Middle frontal gyrus (tissue), 1 donor: ENCODE measurements at regions not wholly inside any gene's neighbourhood (a gene's known extent, or its start where the extent isn't known, plus 50 kb on each side); places are given as distances from the start of the nearest gene placed in this dataset.
"Not testable (repeated sequence)": the region's sequence is repeated elsewhere in the genome, so short reads cannot be mapped to it uniquely, and the experiment has no call there.

Experiments used
- DNase-seq: peaks from one replicate; pipeline ENCODE4 v3.0.0-alpha.2; 2015; ENCODE audit warnings: low spot score; ENCODE audit errors: extremely low spot score

DNA sequence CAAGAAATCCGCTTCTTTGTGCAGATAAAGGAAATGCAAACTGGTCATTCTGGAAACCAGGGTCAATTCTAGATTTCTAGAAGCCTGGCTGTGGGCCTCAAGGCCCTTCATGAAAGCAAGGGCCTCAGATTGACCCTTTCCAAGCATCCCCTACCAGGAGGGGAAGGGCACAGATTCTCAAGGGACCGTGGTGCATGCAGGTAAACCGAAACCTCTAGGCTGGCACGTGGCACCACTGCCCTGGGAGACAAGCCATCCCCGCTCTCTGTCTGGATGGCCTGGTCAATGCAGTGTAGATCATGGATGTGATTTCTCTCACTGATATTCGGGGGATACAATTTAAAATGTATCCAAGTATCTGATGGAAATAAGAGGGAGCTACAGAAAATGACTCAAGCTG lies 69.4 kb downstream of the TOMM20 start:
- DNase-seq, result no peak

- DNase-seq, result no peak
These were observed 69.9 kb downstream of the TOMM20 start for GRCh38 chr1:235058695-235059094.

DNA sequence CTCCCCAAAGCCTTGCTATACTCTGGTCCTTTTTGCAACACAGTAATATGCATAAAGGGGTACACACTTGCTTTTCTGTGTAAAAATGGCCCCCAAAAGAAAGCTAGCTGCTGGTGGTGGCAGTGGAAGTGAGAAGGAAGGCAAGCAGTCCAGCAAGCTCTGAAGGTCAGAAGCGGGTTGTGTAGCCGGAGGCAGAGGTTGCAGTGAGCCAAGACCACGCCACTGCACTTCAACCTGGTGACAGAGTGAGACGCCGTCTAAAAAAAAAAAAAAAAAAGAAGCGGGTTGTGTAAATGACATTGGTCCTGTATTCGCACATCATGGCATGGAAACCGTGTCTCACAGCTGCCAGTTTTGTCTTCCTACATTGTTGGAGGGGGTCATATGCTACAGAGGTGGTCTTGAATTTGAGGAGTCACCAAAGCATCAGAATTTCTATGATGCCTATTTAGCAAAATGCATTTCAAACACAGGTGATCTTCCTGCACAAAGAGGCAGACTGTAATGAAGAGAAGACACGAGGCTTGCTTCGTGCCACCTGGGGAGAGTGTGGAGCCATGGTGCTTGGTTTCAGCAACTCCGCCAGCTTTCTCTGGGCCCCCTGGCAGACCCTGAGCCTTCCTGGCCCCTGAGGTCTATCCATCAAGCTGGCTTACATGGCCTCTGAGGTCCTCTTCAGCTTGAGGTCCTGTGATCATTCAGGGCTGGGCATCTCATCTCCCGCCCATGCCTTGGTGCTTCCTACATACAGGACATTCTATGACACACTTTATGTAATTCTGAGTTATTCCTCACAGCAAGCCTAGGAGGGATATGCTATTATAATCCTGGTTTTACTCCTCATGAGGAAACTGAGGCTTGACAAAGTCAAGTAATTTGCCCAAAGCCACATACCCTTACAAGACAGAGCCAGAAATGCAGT lies 71.0 kb downstream of the TOMM20 start:
- no peak for DNase-seq

DNA sequence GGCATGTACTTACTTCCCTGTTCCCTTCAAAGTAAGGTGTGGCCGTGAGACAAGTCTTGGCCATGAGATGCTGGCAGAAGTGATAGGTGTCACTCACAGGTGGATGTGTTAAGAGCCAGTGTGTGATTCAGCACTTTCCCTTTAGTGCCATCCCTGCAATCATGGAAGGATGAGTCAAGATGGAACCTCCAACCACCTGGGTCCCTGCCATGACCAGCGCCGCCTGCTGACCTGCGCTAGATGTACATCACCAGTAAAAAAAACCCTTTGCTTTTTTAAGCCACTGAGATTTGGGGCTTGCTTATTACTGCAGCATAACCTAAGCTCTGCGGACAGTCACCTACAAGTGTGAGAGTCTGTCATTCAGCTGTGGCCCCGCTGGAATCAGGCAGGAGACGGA lies 71.7 kb downstream of the TOMM20 start:
- no peak for DNase-seq

GRCh38 chr1:235054936-235055335 lies 73.7 kb downstream of the TOMM20 start:
- DNase-seq, result no peak

DNA sequence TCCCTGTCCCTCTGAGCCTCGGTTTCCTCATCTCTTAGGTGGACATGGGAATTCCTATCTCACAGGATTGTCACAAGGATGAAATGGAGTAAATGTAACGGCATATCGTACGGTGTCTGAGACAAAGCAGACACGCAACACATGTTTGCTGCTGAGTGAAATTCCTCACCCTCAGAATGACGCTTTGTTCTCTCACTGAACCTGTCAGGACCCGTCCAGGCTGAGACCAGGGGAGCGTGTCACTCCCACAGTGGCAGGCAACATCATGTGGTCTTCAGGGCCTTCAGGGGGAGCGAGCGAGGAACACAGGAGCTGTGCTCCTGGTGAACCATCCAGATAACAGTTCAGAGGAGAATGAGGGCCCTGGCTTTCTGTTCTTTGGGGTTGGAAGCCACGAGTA lies 74.2 kb downstream of the TOMM20 start:
- DNase-seq, result no peak

DNA sequence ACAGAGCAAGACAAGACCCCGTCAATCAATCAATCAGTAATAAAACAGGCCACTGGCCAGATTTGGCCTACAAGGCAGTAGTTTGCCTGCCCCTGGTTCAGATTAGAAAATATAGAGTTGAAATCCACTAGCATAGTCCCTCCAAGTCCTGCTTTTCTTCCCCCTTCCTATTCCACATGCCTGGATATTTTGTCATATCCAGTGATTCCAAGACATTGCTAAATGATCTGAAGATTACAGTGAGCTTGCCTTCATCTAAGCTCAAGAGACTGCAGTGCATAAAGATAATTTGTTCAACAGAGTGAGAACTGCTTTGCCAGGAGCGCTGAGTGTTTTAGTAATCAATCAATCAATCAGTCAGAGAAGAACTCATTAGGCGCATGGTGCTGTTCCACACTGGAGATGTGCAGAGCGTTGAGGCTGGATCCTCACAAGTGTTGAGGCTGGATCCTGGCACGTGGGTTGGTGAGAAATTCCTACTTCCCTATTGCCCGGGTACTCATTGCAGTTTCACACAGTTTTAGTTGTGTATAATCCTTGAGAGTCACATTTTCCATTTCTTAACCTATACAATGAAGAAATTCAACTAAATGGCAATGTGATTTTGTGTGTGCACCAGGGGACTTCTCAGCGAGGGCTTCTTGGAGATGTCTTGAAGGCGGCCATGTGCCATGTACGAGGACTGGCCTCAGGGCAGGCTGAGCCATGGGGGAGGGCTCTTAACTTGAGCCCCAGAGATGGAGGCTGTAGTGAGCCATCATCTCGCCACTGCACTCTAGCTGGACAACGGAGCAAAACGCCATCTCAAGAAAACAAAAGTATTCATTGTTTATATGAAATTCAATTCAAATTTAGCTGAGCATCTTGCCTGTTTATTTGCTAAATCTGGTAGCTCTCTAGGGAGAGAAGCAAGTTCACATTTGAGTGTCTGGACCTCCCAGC lies 76.3 kb downstream of the TOMM20 start:
- no peak for DNase-seq

DNA sequence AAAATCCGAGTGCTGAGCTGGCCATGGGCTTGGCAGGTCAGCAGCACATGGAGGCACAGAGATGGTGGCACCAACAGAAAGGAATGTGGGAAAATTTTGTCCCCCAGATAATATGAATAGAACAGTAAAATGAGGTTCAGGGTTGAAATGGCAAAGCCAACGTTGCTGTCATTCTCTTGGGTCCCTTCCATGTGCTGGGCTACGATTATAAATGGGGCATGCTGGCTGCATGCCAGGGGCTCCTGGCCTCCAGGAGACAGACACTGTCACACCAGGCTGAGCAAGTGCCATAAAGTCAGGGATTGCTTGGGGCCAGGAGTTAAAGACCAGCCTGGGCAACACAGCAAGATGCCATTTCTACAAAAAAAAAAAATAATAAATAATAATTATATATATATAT lies 77.1 kb downstream of the TOMM20 start:
- no peak for DNase-seq

- DNase-seq, result no peak
These were observed 77.7 kb downstream of the TOMM20 start for GRCh38 chr1:235050911-235051360.

DNA sequence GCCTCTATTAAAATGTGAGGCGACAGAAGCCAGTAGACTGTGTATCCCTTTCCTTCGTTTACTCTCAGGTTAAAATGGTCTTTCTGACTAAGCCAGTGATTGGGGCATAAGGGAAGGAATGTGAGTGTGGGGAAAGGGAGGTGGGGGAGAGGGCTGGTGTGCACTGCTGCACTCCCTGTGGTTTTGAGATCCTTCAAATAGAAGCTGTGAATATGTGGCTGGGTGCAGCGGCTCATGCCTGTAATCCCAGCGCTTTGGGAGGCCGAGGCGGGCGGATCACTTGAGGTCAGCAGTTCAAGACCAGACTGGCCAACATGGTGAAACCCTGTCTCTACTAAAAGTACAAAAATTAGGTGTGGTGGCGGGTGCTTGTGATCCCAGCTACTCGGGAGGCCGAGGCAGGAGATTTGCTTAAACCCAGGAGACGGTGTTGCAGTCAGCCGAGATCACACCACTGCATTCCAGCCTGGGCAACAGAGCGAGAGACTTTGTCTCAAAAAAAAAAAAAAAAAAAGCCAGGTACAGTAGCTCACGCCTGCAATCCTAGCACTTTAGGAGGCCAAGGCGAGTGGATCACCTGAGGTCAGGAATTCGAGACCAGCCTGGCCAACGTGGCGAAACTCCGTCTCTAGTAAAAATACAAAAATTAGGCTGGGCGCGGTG lies 78.8 kb downstream of the TOMM20 start:
- DNase-seq, result not testable (repeated sequence)

DNA sequence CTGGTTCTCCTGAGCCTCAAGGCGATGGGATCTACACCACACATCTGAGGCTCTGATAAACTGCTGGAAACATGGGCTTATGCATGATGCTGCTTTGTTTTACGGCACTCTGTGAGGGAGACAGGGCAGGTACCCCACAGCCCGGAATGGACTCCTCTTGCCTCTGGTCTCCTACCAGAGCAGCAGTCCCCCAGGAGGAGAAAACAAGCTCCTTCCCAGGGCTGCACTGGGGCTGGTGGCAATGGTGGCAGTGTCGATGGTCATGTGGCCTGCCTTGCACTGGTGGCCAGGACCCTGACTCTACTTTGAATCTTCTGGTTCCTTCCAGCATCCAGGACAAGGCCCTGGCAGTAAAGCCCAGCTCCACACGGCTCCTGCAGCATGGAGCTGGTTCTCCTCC lies 79.4 kb downstream of the TOMM20 start:
- DNase-seq, result no peak

DNA sequence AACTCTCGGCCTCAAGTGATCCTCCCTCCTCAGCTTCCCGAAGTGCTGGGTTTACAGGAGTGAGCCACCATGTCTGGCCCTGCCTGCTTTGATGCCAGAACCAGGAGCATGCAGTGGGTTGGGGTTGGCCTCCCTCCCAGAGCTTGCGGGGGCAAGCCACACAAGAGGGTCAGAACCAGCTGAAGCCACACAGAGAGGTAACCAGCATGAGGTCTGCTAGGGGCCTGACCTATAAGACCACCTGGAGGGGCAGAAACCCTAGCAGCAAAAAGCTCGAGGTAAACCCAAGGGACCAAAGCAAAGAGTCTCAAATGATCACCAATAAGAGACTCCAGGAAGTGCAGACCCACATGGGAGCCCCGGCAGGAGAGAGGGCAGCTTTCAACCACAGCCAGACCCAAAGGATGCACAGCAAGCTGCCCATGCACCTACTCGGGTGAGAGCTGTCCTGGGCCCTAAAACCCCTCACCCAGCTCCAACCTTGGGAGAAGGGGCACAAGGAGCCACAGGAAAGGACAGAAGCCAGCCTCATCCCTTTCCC lies 81.2 kb downstream of the TOMM20 start:
- DNase-seq, result no peak

DNA sequence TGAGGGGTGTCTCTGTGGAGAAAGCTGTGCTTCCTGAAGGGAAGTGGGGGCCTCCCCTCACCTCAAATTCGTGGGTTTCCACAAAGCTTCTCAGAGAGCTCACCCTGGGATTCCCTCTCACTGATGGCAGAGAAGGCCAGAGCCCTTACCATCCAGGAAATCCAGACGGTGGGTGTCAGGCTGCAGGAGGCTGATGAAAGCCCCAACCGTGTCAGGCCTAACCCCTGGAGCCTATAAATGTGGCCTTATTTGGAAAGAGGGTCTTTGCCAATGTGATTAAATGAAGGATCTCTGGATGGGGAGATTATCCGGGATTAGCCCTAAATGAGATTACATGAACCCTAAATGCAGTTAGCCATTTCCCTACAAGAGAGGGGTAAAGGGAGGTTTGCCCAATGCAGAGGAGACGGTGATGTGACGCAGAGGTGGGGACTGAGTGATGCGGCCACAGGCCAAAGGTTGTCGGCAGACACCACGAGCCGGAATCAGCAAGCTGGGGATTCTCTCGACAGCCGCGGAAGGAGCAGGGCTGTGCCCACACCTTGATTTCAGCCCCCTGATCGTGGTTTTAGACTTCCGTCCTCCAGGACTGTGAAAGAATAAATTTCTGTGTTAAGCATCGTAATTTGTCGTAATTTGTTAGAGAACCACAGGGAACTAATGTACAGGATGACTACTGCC lies 82.6 kb downstream of the TOMM20 start:
- DNase-seq, result no peak

DNA sequence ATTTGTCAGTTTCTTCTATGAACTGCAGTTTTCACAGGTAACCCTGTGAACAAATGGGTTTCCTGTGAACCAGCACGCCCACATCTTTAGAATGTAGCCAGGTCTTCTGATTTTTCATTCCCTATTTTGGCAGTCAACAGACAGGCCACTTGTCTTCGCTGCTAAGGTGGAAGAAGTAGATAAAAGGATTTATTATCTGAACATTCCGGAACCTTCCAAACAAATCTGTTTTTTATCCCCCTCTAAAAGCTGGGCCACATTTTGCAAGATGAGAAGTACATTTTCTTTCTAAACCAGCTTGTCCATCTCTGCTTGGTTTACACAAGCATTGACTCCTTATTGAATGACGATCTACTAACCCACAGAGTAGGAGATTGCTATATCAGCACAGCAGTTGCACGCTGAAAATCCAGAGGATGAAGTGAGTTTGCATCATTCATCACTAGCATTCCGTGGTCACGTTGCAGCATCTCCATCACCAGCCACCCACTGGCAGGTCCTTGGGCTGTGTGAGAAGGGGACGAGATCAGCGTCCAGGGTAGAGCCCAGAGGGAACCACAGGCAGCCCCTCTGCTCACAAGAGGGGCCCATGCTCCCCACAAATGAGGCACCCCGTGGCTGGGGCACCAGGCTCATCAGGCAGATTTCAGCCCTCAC lies 83.5 kb downstream of the TOMM20 start:
- no peak for DNase-seq

GRCh38 chr1:235043234-235043633 lies 85.4 kb downstream of the TOMM20 start:
- no peak for DNase-seq

GRCh38 chr1:235038701-235039100 lies 89.9 kb downstream of the TOMM20 start:
- no peak for DNase-seq

- DNase-seq, result no peak
These were observed 92.7 kb downstream of the TOMM20 start for GRCh38 chr1:235035928-235036327.

GRCh38 chr1:235030919-235031596 lies 97.6 kb downstream of the TOMM20 start:
- DNase-seq, result no peak

GRCh38 chr1:235027862-235028250 lies 100.8 kb downstream of the TOMM20 start:
- no peak for DNase-seq
